WTC11 (cell line): ENCODE measurements at regions not wholly inside any gene's neighbourhood (a gene's known extent, or its start where the extent isn't known, plus 50 kb on each side); places are given as distances from the start of the nearest gene placed in this dataset.

Experiments
- CREB1 ChIP-seq: sonication (generic); formaldehyde crosslinking; IDR thresholded peaks from 2 replicates; pipeline ENCODE4 v1.8.0; 2023; ENCODE audit warnings: mild to moderate bottlenecking, missing genetic modification reagents
- CREM ChIP-seq: sonication (generic); formaldehyde crosslinking; IDR thresholded peaks from 2 replicates; pipeline ENCODE4 v1.8.1; 2022; ENCODE audit warnings: mild to moderate bottlenecking, missing genetic modification reagents, moderate library complexity
- ESRRA ChIP-seq: sonication (generic); formaldehyde crosslinking; IDR thresholded peaks from 2 replicates; pipeline ENCODE4 v1.8.1; 2022; ENCODE audit warnings: mild to moderate bottlenecking, missing genetic modification reagents, borderline replicate concordance
- RELA ChIP-seq: sonication (generic); formaldehyde crosslinking; IDR thresholded peaks from 2 replicates; pipeline ENCODE4 v1.8.1; 2022; ENCODE audit warnings: missing genetic modification reagents, mild to moderate bottlenecking, borderline replicate concordance
- SMAD4 ChIP-seq: sonication (generic); formaldehyde crosslinking; IDR thresholded peaks from 2 replicates; pipeline ENCODE4 v1.8.0; 2022; ENCODE audit warnings: mild to moderate bottlenecking, missing genetic modification reagents
- ZNF121 ChIP-seq: sonication (generic); formaldehyde crosslinking; IDR thresholded peaks from 2 replicates; pipeline ENCODE4 v1.8.0; 2023; ENCODE audit warnings: missing genetic modification reagents
- TF ChIP-seq, protein P1 (sequence below): fragments of 200-600 bp; IDR thresholded peaks from 2 replicates; pipeline ENCODE4 v1.8.0; 2022; ENCODE audit warnings: antibody characterized with exemption
- TF ChIP-seq, protein P2 (sequence below): sonication (generic); formaldehyde crosslinking; IDR thresholded peaks from 2 replicates; pipeline ENCODE4 v1.8.1; 2023; ENCODE audit warnings: mild to moderate bottlenecking, missing genetic modification reagents, moderate library complexity
- TF ChIP-seq, protein P3 (sequence below): sonication (generic); formaldehyde crosslinking; IDR thresholded peaks from 2 replicates; pipeline ENCODE4 v1.8.0; 2022; ENCODE audit warnings: mild to moderate bottlenecking, missing genetic modification reagents
- TF ChIP-seq, protein P4 (sequence below): sonication (generic); formaldehyde crosslinking; IDR thresholded peaks from 2 replicates; pipeline ENCODE4 v1.8.0; 2022; ENCODE audit warnings: mild to moderate bottlenecking, missing genetic modification reagents
- TF ChIP-seq, protein P5 (sequence below): sonication (generic); formaldehyde crosslinking; IDR thresholded peaks from 2 replicates; pipeline ENCODE4 v1.8.1; 2023; ENCODE audit warnings: mild to moderate bottlenecking, missing genetic modification reagents, borderline replicate concordance
- TF ChIP-seq, protein P6 (sequence below): sonication (generic); formaldehyde crosslinking; IDR thresholded peaks from 2 replicates; pipeline ENCODE4 v1.8.1; 2022; ENCODE audit warnings: mild to moderate bottlenecking, moderate library complexity, missing genetic modification reagents
- TF ChIP-seq, protein P7 (sequence below): sonication (generic); formaldehyde crosslinking; conservative IDR thresholded peaks from 2 replicates; pipeline ENCODE4 v1.8.1; 2023; ENCODE audit warnings: mild to moderate bottlenecking, low read depth, missing genetic modification reagents, moderate library complexity

DNA sequence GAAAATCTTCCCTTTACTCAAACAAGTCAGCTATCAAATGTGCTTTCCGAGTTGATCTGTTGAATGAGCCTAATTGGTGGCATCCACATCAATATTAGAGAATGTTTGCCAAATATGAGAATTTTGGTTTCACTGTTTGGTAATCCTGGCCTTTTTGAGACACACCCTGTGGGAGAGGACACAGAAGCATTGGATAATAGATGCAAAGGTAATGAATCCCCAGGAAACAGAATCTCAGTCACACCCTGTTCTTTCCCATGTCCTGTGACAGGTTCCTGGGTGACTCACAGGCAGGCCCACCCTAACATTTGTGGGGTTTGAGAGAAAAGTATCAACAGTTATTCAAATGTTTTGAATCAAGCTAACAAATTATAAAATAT, 99.8 kb upstream of the PELI1 start:
- TF ChIP-seq, protein P1, sequence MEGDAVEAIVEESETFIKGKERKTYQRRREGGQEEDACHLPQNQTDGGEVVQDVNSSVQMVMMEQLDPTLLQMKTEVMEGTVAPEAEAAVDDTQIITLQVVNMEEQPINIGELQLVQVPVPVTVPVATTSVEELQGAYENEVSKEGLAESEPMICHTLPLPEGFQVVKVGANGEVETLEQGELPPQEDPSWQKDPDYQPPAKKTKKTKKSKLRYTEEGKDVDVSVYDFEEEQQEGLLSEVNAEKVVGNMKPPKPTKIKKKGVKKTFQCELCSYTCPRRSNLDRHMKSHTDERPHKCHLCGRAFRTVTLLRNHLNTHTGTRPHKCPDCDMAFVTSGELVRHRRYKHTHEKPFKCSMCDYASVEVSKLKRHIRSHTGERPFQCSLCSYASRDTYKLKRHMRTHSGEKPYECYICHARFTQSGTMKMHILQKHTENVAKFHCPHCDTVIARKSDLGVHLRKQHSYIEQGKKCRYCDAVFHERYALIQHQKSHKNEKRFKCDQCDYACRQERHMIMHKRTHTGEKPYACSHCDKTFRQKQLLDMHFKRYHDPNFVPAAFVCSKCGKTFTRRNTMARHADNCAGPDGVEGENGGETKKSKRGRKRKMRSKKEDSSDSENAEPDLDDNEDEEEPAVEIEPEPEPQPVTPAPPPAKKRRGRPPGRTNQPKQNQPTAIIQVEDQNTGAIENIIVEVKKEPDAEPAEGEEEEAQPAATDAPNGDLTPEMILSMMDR = no peak
- TF ChIP-seq, protein P2, sequence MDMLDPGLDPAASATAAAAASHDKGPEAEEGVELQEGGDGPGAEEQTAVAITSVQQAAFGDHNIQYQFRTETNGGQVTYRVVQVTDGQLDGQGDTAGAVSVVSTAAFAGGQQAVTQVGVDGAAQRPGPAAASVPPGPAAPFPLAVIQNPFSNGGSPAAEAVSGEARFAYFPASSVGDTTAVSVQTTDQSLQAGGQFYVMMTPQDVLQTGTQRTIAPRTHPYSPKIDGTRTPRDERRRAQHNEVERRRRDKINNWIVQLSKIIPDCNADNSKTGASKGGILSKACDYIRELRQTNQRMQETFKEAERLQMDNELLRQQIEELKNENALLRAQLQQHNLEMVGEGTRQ (CRISPR knock-in tag) = no peak
- no peak for TF ChIP-seq CREB1 (CRISPR knock-in tag)
- TF ChIP-seq, protein P3, sequence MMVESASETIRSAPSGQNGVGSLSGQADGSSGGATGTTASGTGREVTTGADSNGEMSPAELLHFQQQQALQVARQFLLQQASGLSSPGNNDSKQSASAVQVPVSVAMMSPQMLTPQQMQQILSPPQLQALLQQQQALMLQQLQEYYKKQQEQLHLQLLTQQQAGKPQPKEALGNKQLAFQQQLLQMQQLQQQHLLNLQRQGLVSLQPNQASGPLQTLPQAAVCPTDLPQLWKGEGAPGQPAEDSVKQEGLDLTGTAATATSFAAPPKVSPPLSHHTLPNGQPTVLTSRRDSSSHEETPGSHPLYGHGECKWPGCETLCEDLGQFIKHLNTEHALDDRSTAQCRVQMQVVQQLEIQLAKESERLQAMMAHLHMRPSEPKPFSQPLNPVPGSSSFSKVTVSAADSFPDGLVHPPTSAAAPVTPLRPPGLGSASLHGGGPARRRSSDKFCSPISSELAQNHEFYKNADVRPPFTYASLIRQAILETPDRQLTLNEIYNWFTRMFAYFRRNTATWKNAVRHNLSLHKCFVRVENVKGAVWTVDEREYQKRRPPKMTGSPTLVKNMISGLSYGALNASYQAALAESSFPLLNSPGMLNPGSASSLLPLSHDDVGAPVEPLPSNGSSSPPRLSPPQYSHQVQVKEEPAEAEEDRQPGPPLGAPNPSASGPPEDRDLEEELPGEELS = no peak
- no peak for TF ChIP-seq SMAD4 (CRISPR knock-in tag)
- no peak for TF ChIP-seq RELA (CRISPR knock-in tag)
- TF ChIP-seq, protein P4, sequence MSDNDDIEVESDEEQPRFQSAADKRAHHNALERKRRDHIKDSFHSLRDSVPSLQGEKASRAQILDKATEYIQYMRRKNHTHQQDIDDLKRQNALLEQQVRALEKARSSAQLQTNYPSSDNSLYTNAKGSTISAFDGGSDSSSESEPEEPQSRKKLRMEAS = no peak
- TF ChIP-seq, protein P5, sequence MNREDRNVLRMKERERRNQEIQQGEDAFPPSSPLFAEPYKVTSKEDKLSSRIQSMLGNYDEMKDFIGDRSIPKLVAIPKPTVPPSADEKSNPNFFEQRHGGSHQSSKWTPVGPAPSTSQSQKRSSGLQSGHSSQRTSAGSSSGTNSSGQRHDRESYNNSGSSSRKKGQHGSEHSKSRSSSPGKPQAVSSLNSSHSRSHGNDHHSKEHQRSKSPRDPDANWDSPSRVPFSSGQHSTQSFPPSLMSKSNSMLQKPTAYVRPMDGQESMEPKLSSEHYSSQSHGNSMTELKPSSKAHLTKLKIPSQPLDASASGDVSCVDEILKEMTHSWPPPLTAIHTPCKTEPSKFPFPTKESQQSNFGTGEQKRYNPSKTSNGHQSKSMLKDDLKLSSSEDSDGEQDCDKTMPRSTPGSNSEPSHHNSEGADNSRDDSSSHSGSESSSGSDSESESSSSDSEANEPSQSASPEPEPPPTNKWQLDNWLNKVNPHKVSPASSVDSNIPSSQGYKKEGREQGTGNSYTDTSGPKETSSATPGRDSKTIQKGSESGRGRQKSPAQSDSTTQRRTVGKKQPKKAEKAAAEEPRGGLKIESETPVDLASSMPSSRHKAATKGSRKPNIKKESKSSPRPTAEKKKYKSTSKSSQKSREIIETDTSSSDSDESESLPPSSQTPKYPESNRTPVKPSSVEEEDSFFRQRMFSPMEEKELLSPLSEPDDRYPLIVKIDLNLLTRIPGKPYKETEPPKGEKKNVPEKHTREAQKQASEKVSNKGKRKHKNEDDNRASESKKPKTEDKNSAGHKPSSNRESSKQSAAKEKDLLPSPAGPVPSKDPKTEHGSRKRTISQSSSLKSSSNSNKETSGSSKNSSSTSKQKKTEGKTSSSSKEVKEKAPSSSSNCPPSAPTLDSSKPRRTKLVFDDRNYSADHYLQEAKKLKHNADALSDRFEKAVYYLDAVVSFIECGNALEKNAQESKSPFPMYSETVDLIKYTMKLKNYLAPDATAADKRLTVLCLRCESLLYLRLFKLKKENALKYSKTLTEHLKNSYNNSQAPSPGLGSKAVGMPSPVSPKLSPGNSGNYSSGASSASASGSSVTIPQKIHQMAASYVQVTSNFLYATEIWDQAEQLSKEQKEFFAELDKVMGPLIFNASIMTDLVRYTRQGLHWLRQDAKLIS = no peak
- no peak for TF ChIP-seq ZNF121 (CRISPR knock-in tag)
- no peak for TF ChIP-seq ESRRA (CRISPR knock-in tag)
- TF ChIP-seq, protein P6, sequence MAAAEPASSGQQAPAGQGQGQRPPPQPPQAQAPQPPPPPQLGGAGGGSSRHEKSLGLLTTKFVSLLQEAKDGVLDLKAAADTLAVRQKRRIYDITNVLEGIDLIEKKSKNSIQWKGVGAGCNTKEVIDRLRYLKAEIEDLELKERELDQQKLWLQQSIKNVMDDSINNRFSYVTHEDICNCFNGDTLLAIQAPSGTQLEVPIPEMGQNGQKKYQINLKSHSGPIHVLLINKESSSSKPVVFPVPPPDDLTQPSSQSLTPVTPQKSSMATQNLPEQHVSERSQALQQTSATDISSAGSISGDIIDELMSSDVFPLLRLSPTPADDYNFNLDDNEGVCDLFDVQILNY (CRISPR knock-in tag) = no peak
- no peak for TF ChIP-seq CREM (CRISPR knock-in tag)
- TF ChIP-seq, protein P7, sequence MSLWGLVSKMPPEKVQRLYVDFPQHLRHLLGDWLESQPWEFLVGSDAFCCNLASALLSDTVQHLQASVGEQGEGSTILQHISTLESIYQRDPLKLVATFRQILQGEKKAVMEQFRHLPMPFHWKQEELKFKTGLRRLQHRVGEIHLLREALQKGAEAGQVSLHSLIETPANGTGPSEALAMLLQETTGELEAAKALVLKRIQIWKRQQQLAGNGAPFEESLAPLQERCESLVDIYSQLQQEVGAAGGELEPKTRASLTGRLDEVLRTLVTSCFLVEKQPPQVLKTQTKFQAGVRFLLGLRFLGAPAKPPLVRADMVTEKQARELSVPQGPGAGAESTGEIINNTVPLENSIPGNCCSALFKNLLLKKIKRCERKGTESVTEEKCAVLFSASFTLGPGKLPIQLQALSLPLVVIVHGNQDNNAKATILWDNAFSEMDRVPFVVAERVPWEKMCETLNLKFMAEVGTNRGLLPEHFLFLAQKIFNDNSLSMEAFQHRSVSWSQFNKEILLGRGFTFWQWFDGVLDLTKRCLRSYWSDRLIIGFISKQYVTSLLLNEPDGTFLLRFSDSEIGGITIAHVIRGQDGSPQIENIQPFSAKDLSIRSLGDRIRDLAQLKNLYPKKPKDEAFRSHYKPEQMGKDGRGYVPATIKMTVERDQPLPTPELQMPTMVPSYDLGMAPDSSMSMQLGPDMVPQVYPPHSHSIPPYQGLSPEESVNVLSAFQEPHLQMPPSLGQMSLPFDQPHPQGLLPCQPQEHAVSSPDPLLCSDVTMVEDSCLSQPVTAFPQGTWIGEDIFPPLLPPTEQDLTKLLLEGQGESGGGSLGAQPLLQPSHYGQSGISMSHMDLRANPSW (CRISPR knock-in tag) = no peak
